IMR-90 (cell line): ENCODE measurements at regions not wholly inside any gene's neighbourhood (a gene's known extent, or its start where the extent isn't known, plus 50 kb on each side); places are given as distances from the start of the nearest gene placed in this dataset.

Experiments
- ATAC-seq: fragments of 200-7000 bp; cut with Tn5 transposase; 2 replicates; pipeline ENCODE4 v1.9.1; 2020; ENCODE audit warnings: low read depth, mild to moderate bottlenecking, moderate library complexity
- BruUV-seq: library from RNA; stranded (reverse); fragments of 400-500 nt; replicated peaks from 2 replicates; lab custom pipeline; 2021; lab: Mats Ljungman, UMichigan
- CTCF ChIA-PET: fragments of 300-600 bp; formaldehyde crosslinking; extraction: SDS; loops from one replicate; lab custom pipeline; 2021; ENCODE audit warnings: antibody characterized with exemption; lab: Yijun Ruan, JAX
- POLR2A ChIA-PET: fragments of 300-600 bp; sonication (Branson Sonifier 250); formaldehyde crosslinking; loops from one replicate; lab custom pipeline; 2022; ENCODE audit warnings: antibody characterized with exemption; ENCODE audit not compliant: unreplicated experiment; lab: Charles Lee
- DNase-seq: peaks from one replicate; pipeline ENCODE4 v3.0.0; 2013
- H2AFZ ChIP-seq: replicated peaks from 2 replicates; pipeline ENCODE3; 2013; ENCODE audit warnings: low read length, mild to moderate bottlenecking; ENCODE audit not compliant: poor library complexity
- H2AK5ac ChIP-seq: 2 replicates; pipeline ENCODE4 v1.6.1; 2013; ENCODE audit warnings: low read depth, low read length, inconsistent platforms
- H2AK9ac ChIP-seq: replicated peaks from 2 replicates; pipeline ENCODE3; 2013; ENCODE audit warnings: mild to moderate bottlenecking, low read depth, low read length, moderate library complexity; ENCODE audit not compliant: poor library complexity
- H2BK120ac ChIP-seq: 2 replicates; pipeline ENCODE4 v1.6.1; 2013; ENCODE audit warnings: low read depth, low read length, inconsistent platforms
- H2BK15ac ChIP-seq: 3 replicates; pipeline ENCODE4 v1.6.1; 2013; ENCODE audit warnings: low read depth, low read length, inconsistent platforms
- H2BK20ac ChIP-seq: 2 replicates; pipeline ENCODE4 v1.6.1; 2013; ENCODE audit warnings: low read depth, mild to moderate bottlenecking, inconsistent platforms, low read length, moderate library complexity
- H2BK5ac ChIP-seq: 2 replicates; pipeline ENCODE4 v1.6.1; 2013; ENCODE audit warnings: mild to moderate bottlenecking, low read depth, low read length, inconsistent platforms; ENCODE audit not compliant: poor library complexity, severe bottlenecking
- H3K14ac ChIP-seq: replicated peaks from 2 replicates; pipeline ENCODE4 v1.6.1; 2013; ENCODE audit warnings: low read depth, low read length, inconsistent platforms
- H3K18ac ChIP-seq: 2 replicates; pipeline ENCODE4 v1.6.1; 2013; ENCODE audit warnings: low read depth, low read length, control low read depth
- H3K23ac ChIP-seq: 2 replicates; pipeline ENCODE4 v1.6.1; 2013; ENCODE audit warnings: low read depth, low read length, inconsistent platforms
- H3K27ac ChIP-seq: 2 replicates; pipeline ENCODE4 v1.5.1; 2013; ENCODE audit warnings: mild to moderate bottlenecking, control low read depth, low read length; ENCODE audit not compliant: insufficient read depth
- H3K27me3 ChIP-seq: 2 replicates; pipeline ENCODE4 v1.6.1; 2013; ENCODE audit warnings: low read length; ENCODE audit not compliant: control insufficient read depth, insufficient read depth
- H3K36me3 ChIP-seq: 2 replicates; pipeline ENCODE4 v1.6.1; 2013; ENCODE audit warnings: low read length, mixed read lengths; ENCODE audit not compliant: control insufficient read depth, insufficient read depth
- H3K4ac ChIP-seq: 2 replicates; pipeline ENCODE4 v1.6.1; 2013; ENCODE audit warnings: low read depth, low read length, inconsistent platforms
- H3K4me1 ChIP-seq: 2 replicates; pipeline ENCODE4 v1.6.1; 2013; ENCODE audit warnings: low read length, mixed read lengths; ENCODE audit not compliant: control insufficient read depth, insufficient read depth
- H3K4me2 ChIP-seq: 2 replicates; pipeline ENCODE4 v1.6.1; 2013; ENCODE audit warnings: low read depth, mild to moderate bottlenecking, control low read depth, low read length, moderate library complexity
- H3K4me3 ChIP-seq: 2 replicates; pipeline ENCODE4 v1.5.1; 2013; ENCODE audit warnings: low read depth, mild to moderate bottlenecking, control low read depth, low read length, moderate library complexity; ENCODE audit not compliant: insufficient read depth
- H3K56ac ChIP-seq: 2 replicates; pipeline ENCODE4 v1.6.1; 2013; ENCODE audit warnings: low read length, inconsistent platforms; ENCODE audit not compliant: insufficient read depth; ENCODE audit errors: extremely low read depth
- H3K79me1 ChIP-seq, 2 experiments: 2 replicates each; pipeline ENCODE4 v1.6.1; 2013; ENCODE audit warnings: low read length in 2 of 2, inconsistent platforms in 1 of 2, low read depth in 1 of 2
- H3K9ac ChIP-seq: 2 replicates; pipeline ENCODE4 v1.6.1; 2013; ENCODE audit warnings: low read depth, low read length, control low read depth
- H3K9me1 ChIP-seq: 2 replicates; pipeline ENCODE4 v1.6.1; 2013; ENCODE audit warnings: low read length, inconsistent platforms; ENCODE audit not compliant: insufficient read depth
- H3K9me3 ChIP-seq: 2 replicates; pipeline ENCODE4 v1.6.1; 2013; ENCODE audit warnings: low read length; ENCODE audit not compliant: control insufficient read depth, insufficient read depth
- H4K20me1 ChIP-seq: 2 replicates; pipeline ENCODE4 v1.6.1; 2013; ENCODE audit warnings: low read length, inconsistent platforms; ENCODE audit not compliant: insufficient read depth
- H4K5ac ChIP-seq: 2 replicates; pipeline ENCODE4 v1.6.1; 2013; ENCODE audit warnings: mild to moderate bottlenecking, low read depth, low read length, control low read depth
- H4K8ac ChIP-seq, 2 experiments: 2 replicates each; pipeline ENCODE4 v1.6.1; 2013; ENCODE audit warnings: low read depth in 2 of 2, low read length in 2 of 2, control low read depth in 1 of 2, inconsistent platforms in 1 of 2
- H4K91ac ChIP-seq: 2 replicates; pipeline ENCODE4 v1.6.1; 2013; ENCODE audit warnings: low read depth, low read length, inconsistent platforms; ENCODE audit not compliant: insufficient read depth
- BHLHE40 ChIP-seq: fragments of 150-350 bp; IDR thresholded peaks from 2 replicates; pipeline ENCODE4 v1.6.1; 2016; ENCODE audit warnings: mild to moderate bottlenecking, low read depth, low read length
- CEBPB ChIP-seq: IDR thresholded peaks from 2 replicates; pipeline ENCODE4 v1.6.1; 2012; ENCODE audit warnings: low read depth, low read length, improper control_type of control experiment
- CHD1 ChIP-seq: IDR thresholded peaks from 2 replicates; pipeline ENCODE4 v1.6.1; 2012; ENCODE audit warnings: low read depth, low read length, improper control_type of control experiment
- CTCF ChIP-seq: conservative IDR thresholded peaks from 2 replicates; pipeline ENCODE4 v1.5.1; 2012; ENCODE audit warnings: mild to moderate bottlenecking, low read depth, low read length, improper control_type of control experiment
- FOS ChIP-seq: fragments of 150-350 bp; IDR thresholded peaks from 2 replicates; pipeline ENCODE4 v1.6.1; 2016; ENCODE audit warnings: low read depth, low read length
- MAFK ChIP-seq: IDR thresholded peaks from 2 replicates; pipeline ENCODE4 v1.6.1; 2012; ENCODE audit warnings: low read depth, low read length, improper control_type of control experiment
- MAZ ChIP-seq: IDR thresholded peaks from 2 replicates; pipeline ENCODE4 v1.6.1; 2012; ENCODE audit warnings: low read depth, mild to moderate bottlenecking, low read length, improper control_type of control experiment, moderate library complexity, borderline replicate concordance
- MXI1 ChIP-seq: IDR thresholded peaks from 2 replicates; pipeline ENCODE4 v1.6.1; 2012; ENCODE audit warnings: low read depth, mild to moderate bottlenecking, low read length, moderate library complexity, borderline replicate concordance
- NFE2L2 ChIP-seq: fragments of 150-350 bp; IDR thresholded peaks from 2 replicates; pipeline ENCODE4 v1.6.1; 2016; ENCODE audit warnings: low read depth, mild to moderate bottlenecking, low read length
- POLR2A ChIP-seq: IDR thresholded peaks from 2 replicates; pipeline ENCODE4 v1.6.1; 2012; ENCODE audit warnings: mild to moderate bottlenecking, low read depth, low read length
- RAD21 ChIP-seq: IDR thresholded peaks from 2 replicates; pipeline ENCODE4 v1.6.1; 2012; ENCODE audit warnings: low read length, improper control_type of control experiment
- RCOR1 ChIP-seq: IDR thresholded peaks from 2 replicates; pipeline ENCODE4 v1.6.1; 2012; ENCODE audit warnings: mild to moderate bottlenecking, low read length, improper control_type of control experiment; ENCODE audit not compliant: insufficient replicate concordance
- RFX5 ChIP-seq: IDR thresholded peaks from 2 replicates; pipeline ENCODE4 v1.8.0; 2012; ENCODE audit warnings: low read depth, mild to moderate bottlenecking, low read length, moderate library complexity
- SMC3 ChIP-seq: fragments of 150-350 bp; IDR thresholded peaks from 2 replicates; pipeline ENCODE4 v1.6.1; 2016; ENCODE audit warnings: low read depth, mild to moderate bottlenecking, antibody characterized with exemption, low read length, moderate library complexity
- WGBS, 2 experiments: methylation state at CpG; one replicate each; pipeline versions ENCODE4 v1.1.5 to v1.1.7; 2013; ENCODE audit warnings: missing lambda C conversion rate in 2 of 2; ENCODE audit not compliant: insufficient read length in 1 of 2; ENCODE audit errors: extremely low coverage in 2 of 2; 5-methylcytosine and 5-hydroxymethylcytosine counted together
- dilution Hi-C: fragments of 300-500 bp; cut with HindIII; formaldehyde crosslinking; loops from one replicate; pipeline ENCODE4 v1.14.3; 2018; ENCODE audit warnings: low sequenced_read_pairs; ENCODE audit not compliant: unreplicated experiment
- in situ Hi-C: fragments of 300-500 bp; cut with MboI; formaldehyde crosslinking; loops from 3 replicates; pipeline ENCODE4 v1.14.3; 2019; ENCODE audit warnings: low sequenced_read_pairs, inconsistent platforms, mixed read lengths
- intact Hi-C: fragments of 100-400 bp; cut with micrococcal nuclease; formaldehyde crosslinking; loops from 2 replicates; pipeline ENCODE4 v1.10.0; 2022
- TF ChIP-seq, protein P1 (sequence below): fragments of 150-350 bp; IDR thresholded peaks from 2 replicates; pipeline ENCODE4 v1.6.1; 2016; ENCODE audit warnings: low read depth, mild to moderate bottlenecking, low read length, moderate library complexity, borderline replicate concordance
- TF ChIP-seq, protein P2 (sequence below): fragments of 150-350 bp; IDR thresholded peaks from 2 replicates; pipeline ENCODE4 v1.6.1; 2017; ENCODE audit warnings: mild to moderate bottlenecking, antibody characterized with exemption, low read length, low read depth

- no peak overlapping the region for H3K27ac ChIP-seq
- TF ChIP-seq CTCF (no peak), FOS (no peak), SMC3 (no peak), RFX5 (no peak), POLR2A (no peak), MXI1 (no peak), MAZ (no peak), BHLHE40 (no peak), RAD21 (no peak), NFE2L2 (no peak), CHD1 (no peak), MAFK (no peak), RCOR1 (no peak), CEBPB (no peak)
- TF ChIP-seq, protein P1, sequence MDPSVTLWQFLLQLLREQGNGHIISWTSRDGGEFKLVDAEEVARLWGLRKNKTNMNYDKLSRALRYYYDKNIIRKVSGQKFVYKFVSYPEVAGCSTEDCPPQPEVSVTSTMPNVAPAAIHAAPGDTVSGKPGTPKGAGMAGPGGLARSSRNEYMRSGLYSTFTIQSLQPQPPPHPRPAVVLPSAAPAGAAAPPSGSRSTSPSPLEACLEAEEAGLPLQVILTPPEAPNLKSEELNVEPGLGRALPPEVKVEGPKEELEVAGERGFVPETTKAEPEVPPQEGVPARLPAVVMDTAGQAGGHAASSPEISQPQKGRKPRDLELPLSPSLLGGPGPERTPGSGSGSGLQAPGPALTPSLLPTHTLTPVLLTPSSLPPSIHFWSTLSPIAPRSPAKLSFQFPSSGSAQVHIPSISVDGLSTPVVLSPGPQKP, result no peak
- TF ChIP-seq, protein P2, sequence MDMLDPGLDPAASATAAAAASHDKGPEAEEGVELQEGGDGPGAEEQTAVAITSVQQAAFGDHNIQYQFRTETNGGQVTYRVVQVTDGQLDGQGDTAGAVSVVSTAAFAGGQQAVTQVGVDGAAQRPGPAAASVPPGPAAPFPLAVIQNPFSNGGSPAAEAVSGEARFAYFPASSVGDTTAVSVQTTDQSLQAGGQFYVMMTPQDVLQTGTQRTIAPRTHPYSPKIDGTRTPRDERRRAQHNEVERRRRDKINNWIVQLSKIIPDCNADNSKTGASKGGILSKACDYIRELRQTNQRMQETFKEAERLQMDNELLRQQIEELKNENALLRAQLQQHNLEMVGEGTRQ, result no peak
- ChIA-PET CTCF (interaction anchor here (0.7 kb wide), 1 partner anchor 940 kb away, joined by 3 read pairs; no protein-coding TSS in a partner anchor), POLR2A (no interaction called here)
- no peak overlapping the region for H4K8ac ChIP-seq
- BruUV-seq, result no TSS peak
- ATAC-seq (no peak), DNase-seq (no peak)
- peaks cover 6% of the 10 kb centered on the region for H3K9me3 ChIP-seq
- intact Hi-C loops (no loop called here), dilution Hi-C loops (no loop called here), in situ Hi-C loops (no loop called here)
- no peak overlapping the region for H3K4ac ChIP-seq
- no peak overlapping the region for H2AK9ac ChIP-seq
- H3K14ac ChIP-seq, result no peak overlapping the region
- no CpG with 5 or more reads among the region's 3 CpGs for WGBS, 2 experiments
- H3K56ac ChIP-seq, result no peak overlapping the region
- no peak overlapping the region for H4K91ac ChIP-seq
- H3K4me2 ChIP-seq, result no peak overlapping the region
- H3K36me3 ChIP-seq, result no peaks in the 10 kb centered on the region
- no peaks in the 10 kb centered on the region for H4K20me1 ChIP-seq
- no peaks in the 10 kb centered on the region for H3K4me1 ChIP-seq
- no peak overlapping the region for H2AFZ ChIP-seq
- no peak overlapping the region for H4K5ac ChIP-seq
- no peaks in the 10 kb centered on the region for H3K9me1 ChIP-seq
- H3K79me1 ChIP-seq, result no peaks in the 10 kb centered on the region
- no peak overlapping the region for H2BK5ac ChIP-seq
- H3K9ac ChIP-seq, result no peak overlapping the region
- no peak overlapping the region for H3K23ac ChIP-seq
- no peak overlapping the region for H2BK120ac ChIP-seq
- H3K27me3 ChIP-seq, result no peaks in the 10 kb centered on the region; the same call in 1 of the 2 replicates
- H3K18ac ChIP-seq, result no peak overlapping the region
- no peak overlapping the region for H2AK5ac ChIP-seq
- no peak overlapping the region for H2BK20ac ChIP-seq
- H2BK15ac ChIP-seq, result no peak overlapping the region
- H3K4me3 ChIP-seq, result no peak overlapping the region
These were observed 128.5 kb downstream of the PROX1 start for GRCh38 chr1:214116258-214116657.
